Endothelial cell of umbilical vein (primary cell): ENCODE measurements at regions not wholly inside any gene's neighbourhood (a gene's known extent, or its start where the extent isn't known, plus 50 kb on each side); places are given as distances from the start of the nearest gene placed in this dataset.

Experiments
- BruUV-seq: library from RNA; stranded (reverse); fragments of 400-500 nt; replicated peaks from 2 replicates; lab custom pipeline; 2021; lab: Mats Ljungman, UMichigan
- CTCF ChIA-PET: fragments of 300-600, 350-600 bp; sonication (Branson Sonifier 250); formaldehyde crosslinking; loops from one replicate; lab custom pipeline; 2021; ENCODE audit warnings: antibody characterized with exemption, inconsistent platforms; lab: Charles Lee
- POLR2A ChIA-PET: fragments of 300-600, 350-600 bp; sonication (Branson Sonifier 250); formaldehyde crosslinking; loops from one replicate; lab custom pipeline; 2021; ENCODE audit warnings: antibody characterized with exemption, inconsistent platforms; lab: Charles Lee
- DNase-seq: peaks from one replicate; pipeline ENCODE4 v3.0.0-alpha.2; 2011; ENCODE audit warnings: low read depth, low spot score
- FAIRE-seq: peaks from 2 replicates; lab custom pipeline; 2011; peaks lifted over from hg19 to GRCh38; lab: Jason Lieb, UNC
- H2AFZ ChIP-seq: 2 replicates; pipeline ENCODE4 v1.6.0; 2012; ENCODE audit warnings: low read depth, low read length, control low read depth, inconsistent platforms
- H3K27ac ChIP-seq: 2 replicates; pipeline ENCODE4 v1.5.1; 2011; ENCODE audit warnings: low read depth, mild to moderate bottlenecking, control low read depth, low read length, moderate library complexity; ENCODE audit not compliant: insufficient read depth
- H3K27me3 ChIP-seq, 2 experiments: 2 replicates each; pipeline versions ENCODE4 v1.6.0 to v1.6.1; 2011; ENCODE audit warnings: low read length in 2 of 2, mixed read lengths in 1 of 2; ENCODE audit not compliant: control insufficient read depth in 2 of 2, insufficient read depth in 2 of 2
- H3K36me3 ChIP-seq, 2 experiments: 2 replicates in 1 of 2; 3 replicates in 1 of 2; pipeline ENCODE4 v1.5.1; 2011; ENCODE audit warnings: low read length in 2 of 2, mild to moderate bottlenecking in 1 of 2, moderate library complexity in 1 of 2; ENCODE audit not compliant: control insufficient read depth in 2 of 2, insufficient read depth in 2 of 2; ENCODE audit errors: extremely low read depth in 1 of 2
- H3K4me1 ChIP-seq: 3 replicates; pipeline ENCODE4 v1.5.1; 2011; ENCODE audit warnings: mild to moderate bottlenecking, low read length; ENCODE audit not compliant: control insufficient read depth, insufficient read depth; ENCODE audit errors: extremely low read depth
- H3K4me2 ChIP-seq: 2 replicates; pipeline ENCODE4 v1.6.1; 2011; ENCODE audit warnings: low read length, control low read depth, mixed read lengths; ENCODE audit not compliant: insufficient read depth
- H3K4me3 ChIP-seq, 3 experiments: fragments of 200-600 bp in 1 of 3; sonication (generic), shearing (Covaris generic) in 1 of 3; replicated peaks in 1 of 3; 2 replicates each; pipeline ENCODE4 v1.5.1; 2011 to 2016; ENCODE audit warnings: control low read depth in 3 of 3, low read length in 3 of 3, mild to moderate bottlenecking in 2 of 3, inconsistent platforms in 1 of 3, low read depth in 1 of 3, moderate library complexity in 1 of 3; ENCODE audit not compliant: insufficient read depth in 1 of 3
- H3K79me2 ChIP-seq: 2 replicates; pipeline ENCODE4 v1.6.0; 2012; ENCODE audit warnings: low read length, inconsistent platforms; ENCODE audit not compliant: control insufficient read depth, insufficient read depth
- H3K9ac ChIP-seq: replicated peaks from 2 replicates; pipeline ENCODE3; 2011; ENCODE audit warnings: low read length, control low read depth; ENCODE audit not compliant: insufficient read depth; ENCODE audit errors: extremely low read depth
- H3K9me1 ChIP-seq: replicated peaks from 3 replicates; pipeline ENCODE4 v1.6.0; 2011; ENCODE audit warnings: mild to moderate bottlenecking, low read length; ENCODE audit not compliant: control insufficient read depth, insufficient read depth; ENCODE audit errors: extremely low read depth
- H3K9me3 ChIP-seq: replicated peaks from 2 replicates; pipeline ENCODE4 v1.5.1; 2012; ENCODE audit warnings: low read length, inconsistent platforms; ENCODE audit not compliant: control insufficient read depth, insufficient read depth
- H4K20me1 ChIP-seq: replicated peaks from 2 replicates; pipeline ENCODE3; 2011; ENCODE audit warnings: mild to moderate bottlenecking, low read length; ENCODE audit not compliant: control insufficient read depth, insufficient read depth; ENCODE audit errors: extremely low read depth
- CTCF ChIP-seq, 2 donors: IDR thresholded peaks; 1 replicate in 1 of 2; 2 replicates in 1 of 2; pipeline ENCODE4 v1.5.1; 2011; ENCODE audit warnings: low read length in 2 of 2, mild to moderate bottlenecking in 2 of 2, moderate library complexity in 2 of 2, control low read depth in 1 of 2, inconsistent platforms in 1 of 2, low read depth in 1 of 2; ENCODE audit not compliant: insufficient read depth in 1 of 2; ENCODE audit errors: extremely low read depth in 1 of 2
- EZH2 ChIP-seq: IDR thresholded peaks from 2 replicates; pipeline ENCODE4 v1.6.1; 2012; ENCODE audit warnings: borderline replicate concordance, low read depth, mild to moderate bottlenecking, moderate library complexity, low read length, inconsistent platforms; ENCODE audit not compliant: severe bottlenecking
- FOS ChIP-seq: IDR thresholded peaks from 2 replicates; pipeline ENCODE4 v1.6.1; 2011; ENCODE audit warnings: mild to moderate bottlenecking, low read length, moderate library complexity, borderline replicate concordance; ENCODE audit not compliant: insufficient read depth
- JUN ChIP-seq: IDR thresholded peaks from 2 replicates; pipeline ENCODE4 v1.6.1; 2011; ENCODE audit warnings: borderline replicate concordance, low read depth; ENCODE audit not compliant: insufficient read length, insufficient read depth
- POLR2A ChIP-seq: IDR thresholded peaks from 2 replicates; pipeline ENCODE4 v1.6.1; 2012; ENCODE audit warnings: low read depth, mild to moderate bottlenecking, control low read depth, low read length
- dilution Hi-C: fragments of 300-500 bp; cut with MboI; formaldehyde crosslinking; loops from one replicate; pipeline ENCODE4 v1.15.0; 2019; ENCODE audit warnings: low sequenced_read_pairs; ENCODE audit not compliant: extremely low pct_ligation_motif_present
- intact Hi-C: fragments of 100-400 bp; cut with micrococcal nuclease; formaldehyde crosslinking; loops from one replicate; pipeline ENCODE4 v1.10.0; 2022

- intact Hi-C loops = no loop called here
- CTCF ChIA-PET = interaction anchor here (0.8 to 2.4 kb wide), 3 partner anchors 9 to 12 kb away, joined by 3 to 8 read pairs (median 3); no protein-coding TSS in a partner anchor
- no peak for FAIRE-seq
Measured at GRCh38 chr6:126795161-126795560, 323.3 kb upstream of the RSPO3 start.

More at GRCh38 chr6:126795161-126795560, 323.3 kb upstream of the RSPO3 start:
- no peak overlapping the region for H3K9ac ChIP-seq
- DNase-seq = no peak
- H4K20me1 ChIP-seq = no peaks in the 10 kb centered on the region
- no peaks in the 10 kb centered on the region for H3K27me3 ChIP-seq
- no peaks in the 10 kb centered on the region for H3K9me1 ChIP-seq
- no peaks in the 10 kb centered on the region for H3K79me2 ChIP-seq
- POLR2A ChIA-PET = no interaction called here
- H3K4me1 ChIP-seq = no peaks in the 10 kb centered on the region
- dilution Hi-C loops = no loop called here
- BruUV-seq = no TSS peak
- H3K27ac ChIP-seq = no peak overlapping the region
- no peak overlapping the region for H3K4me2 ChIP-seq
- H2AFZ ChIP-seq = no peak overlapping the region
- TF ChIP-seq JUN (no peak), POLR2A (no peak), FOS (no peak), EZH2 (no peak), CTCF (IDR thresholded peaks at IDR 0.05; ENCODE audit: extremely low read depth in 1 of 2, insufficient read depth in 1 of 2, low read depth in 1 of 2, low read length in 2 of 2) (no peak)
- no peaks in the 10 kb centered on the region for H3K36me3 ChIP-seq
- no peaks in the 10 kb centered on the region for H3K9me3 ChIP-seq
- H3K4me3 ChIP-seq = no peak overlapping the region
